Fibroblast of lung (primary cell): ENCODE measurements at regions not wholly inside any gene's neighbourhood (a gene's known extent, or its start where the extent isn't known, plus 50 kb on each side); places are given as distances from the start of the nearest gene placed in this dataset.

Experiments used
- DNase-seq, 2 donors: peaks; one replicate each; pipeline versions ENCODE4 v3.0.0 to v3.0.0-alpha.2; 2010; ENCODE audit warnings: low read depth in 2 of 2
- H2AFZ ChIP-seq: 2 replicates; pipeline ENCODE4 v1.5.1; 2012; ENCODE audit warnings: low read length, control low read depth, inconsistent platforms
- H3K27ac ChIP-seq: 2 replicates; pipeline ENCODE4 v1.5.1; 2011; ENCODE audit warnings: low read length, control low read depth; ENCODE audit not compliant: insufficient read depth
- H3K27me3 ChIP-seq: 2 replicates; pipeline ENCODE4 v1.5.1; 2011; ENCODE audit warnings: mild to moderate bottlenecking, low read length; ENCODE audit not compliant: control insufficient read depth, insufficient read depth
- H3K36me3 ChIP-seq: 2 replicates; pipeline ENCODE4 v1.5.1; 2011; ENCODE audit warnings: low read length; ENCODE audit not compliant: control insufficient read depth, insufficient read depth
- H3K4me1 ChIP-seq: 2 replicates; pipeline ENCODE4 v1.5.1; 2011; ENCODE audit warnings: low read length; ENCODE audit not compliant: control insufficient read depth, insufficient read depth; ENCODE audit errors: extremely low read depth
- H3K4me2 ChIP-seq: 2 replicates; pipeline ENCODE4 v1.5.1; 2011; ENCODE audit warnings: low read length, control low read depth; ENCODE audit not compliant: insufficient read depth; ENCODE audit errors: extremely low read depth
- H3K4me3 ChIP-seq, 4 experiments: fragments of 200-600 bp in 1 of 4; sonication (generic) in 1 of 4; replicated peaks in 1 of 4; 2 replicates each; pipeline ENCODE4 v1.5.1; 2011 to 2016; ENCODE audit warnings: low read length in 4 of 4, low read depth in 3 of 4, mild to moderate bottlenecking in 3 of 4, control low read depth in 2 of 4, inconsistent platforms in 1 of 4, mixed read lengths in 1 of 4; ENCODE audit not compliant: insufficient read depth in 1 of 4; ENCODE audit errors: control extremely low read depth in 1 of 4
- H3K79me2 ChIP-seq: 2 replicates; pipeline ENCODE4 v1.5.1; 2012; ENCODE audit warnings: mild to moderate bottlenecking, low read length, inconsistent platforms; ENCODE audit not compliant: control insufficient read depth, insufficient read depth
- H3K9ac ChIP-seq: 2 replicates; pipeline ENCODE4 v1.5.1; 2011; ENCODE audit warnings: mild to moderate bottlenecking, low read length, control low read depth; ENCODE audit not compliant: insufficient read depth
- H3K9me3 ChIP-seq: 2 replicates; pipeline ENCODE4 v1.5.1; 2012; ENCODE audit warnings: low read depth, low read length; ENCODE audit not compliant: control insufficient read depth, insufficient read depth
- H4K20me1 ChIP-seq: 2 replicates; pipeline ENCODE4 v1.5.1; 2011; ENCODE audit warnings: low read length; ENCODE audit not compliant: control insufficient read depth, insufficient read depth; ENCODE audit errors: extremely low read depth
- EZH2 ChIP-seq: IDR thresholded peaks from 2 replicates; pipeline ENCODE4 v1.5.1; 2012; ENCODE audit warnings: low read length, control low read depth, mild to moderate bottlenecking; ENCODE audit errors: missing control alignments
- TF ChIP-seq, protein P1 (sequence below), 2 donors: IDR thresholded peaks in 1 of 2; conservative IDR thresholded peaks in 1 of 2; 1 replicate in 1 of 2; 2 replicates in 1 of 2; pipeline ENCODE4 v1.5.1; 2011 to 2012; ENCODE audit warnings: low read length in 2 of 2, control low read depth in 1 of 2, inconsistent platforms in 1 of 2, low read depth in 1 of 2, mild to moderate bottlenecking in 1 of 2

DNA sequence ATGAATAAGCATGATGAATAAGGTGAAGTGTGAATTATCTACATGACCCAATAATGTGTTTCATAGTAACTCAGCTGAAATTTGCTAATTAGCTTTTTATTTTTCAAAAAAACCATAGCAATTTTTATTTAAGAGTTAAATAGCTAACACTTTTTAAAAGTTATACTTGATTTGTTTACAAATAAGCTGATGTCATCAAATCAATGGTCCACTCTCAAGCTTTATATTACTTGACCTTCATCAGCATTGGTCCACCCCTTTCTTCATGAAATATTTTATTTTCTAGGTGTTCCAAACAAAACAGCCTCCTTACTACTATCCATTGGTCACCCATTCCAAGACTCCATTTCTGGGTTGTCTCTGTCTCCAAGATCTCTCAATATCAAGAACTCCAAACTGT, 649.0 kb upstream of the TENM3 start:
- Histone ChIP-seq H3K9ac (no peak overlapping the region), H3K27ac (no peak overlapping the region), H4K20me1 (no peaks in the 10 kb centered on the region), H3K36me3 (no peaks in the 10 kb centered on the region), H3K4me1 (no peaks in the 10 kb centered on the region), H3K9me3 (no peaks in the 10 kb centered on the region), H3K4me3 (no peak overlapping the region), H2AFZ (no peak overlapping the region), H3K4me2 (no peak overlapping the region), H3K79me2 (no peaks in the 10 kb centered on the region), H3K27me3 (no peaks in the 10 kb centered on the region)
- TF ChIP-seq, protein P1, sequence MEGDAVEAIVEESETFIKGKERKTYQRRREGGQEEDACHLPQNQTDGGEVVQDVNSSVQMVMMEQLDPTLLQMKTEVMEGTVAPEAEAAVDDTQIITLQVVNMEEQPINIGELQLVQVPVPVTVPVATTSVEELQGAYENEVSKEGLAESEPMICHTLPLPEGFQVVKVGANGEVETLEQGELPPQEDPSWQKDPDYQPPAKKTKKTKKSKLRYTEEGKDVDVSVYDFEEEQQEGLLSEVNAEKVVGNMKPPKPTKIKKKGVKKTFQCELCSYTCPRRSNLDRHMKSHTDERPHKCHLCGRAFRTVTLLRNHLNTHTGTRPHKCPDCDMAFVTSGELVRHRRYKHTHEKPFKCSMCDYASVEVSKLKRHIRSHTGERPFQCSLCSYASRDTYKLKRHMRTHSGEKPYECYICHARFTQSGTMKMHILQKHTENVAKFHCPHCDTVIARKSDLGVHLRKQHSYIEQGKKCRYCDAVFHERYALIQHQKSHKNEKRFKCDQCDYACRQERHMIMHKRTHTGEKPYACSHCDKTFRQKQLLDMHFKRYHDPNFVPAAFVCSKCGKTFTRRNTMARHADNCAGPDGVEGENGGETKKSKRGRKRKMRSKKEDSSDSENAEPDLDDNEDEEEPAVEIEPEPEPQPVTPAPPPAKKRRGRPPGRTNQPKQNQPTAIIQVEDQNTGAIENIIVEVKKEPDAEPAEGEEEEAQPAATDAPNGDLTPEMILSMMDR (conservative IDR thresholded peaks at IDR 0.05 in 1 of 2, IDR thresholded peaks at IDR 0.05 in 1 of 2; ENCODE audit: low read depth in 1 of 2, low read length in 2 of 2): no peak
- no peak for TF ChIP-seq EZH2
- DNase-seq: no peak

- Histone ChIP-seq H3K36me3 (no peaks in the 10 kb centered on the region), H3K4me3 (no peak overlapping the region), H3K4me2 (no peak overlapping the region), H3K27ac (no peak overlapping the region), H3K9me3 (no peaks in the 10 kb centered on the region), H3K4me1 (no peaks in the 10 kb centered on the region), H2AFZ (no peak overlapping the region), H3K79me2 (no peaks in the 10 kb centered on the region), H3K9ac (no peak overlapping the region), H4K20me1 (no peaks in the 10 kb centered on the region), H3K27me3 (no peaks in the 10 kb centered on the region)
- no peak for DNase-seq
- TF ChIP-seq, protein P1 (conservative IDR thresholded peaks at IDR 0.05 in 1 of 2, IDR thresholded peaks at IDR 0.05 in 1 of 2; ENCODE audit: low read depth in 1 of 2, low read length in 2 of 2): no peak
- TF ChIP-seq EZH2: no peak
Observed at GRCh38 chr4:181595716-181596115, 647.5 kb upstream of the TENM3 start.

DNA sequence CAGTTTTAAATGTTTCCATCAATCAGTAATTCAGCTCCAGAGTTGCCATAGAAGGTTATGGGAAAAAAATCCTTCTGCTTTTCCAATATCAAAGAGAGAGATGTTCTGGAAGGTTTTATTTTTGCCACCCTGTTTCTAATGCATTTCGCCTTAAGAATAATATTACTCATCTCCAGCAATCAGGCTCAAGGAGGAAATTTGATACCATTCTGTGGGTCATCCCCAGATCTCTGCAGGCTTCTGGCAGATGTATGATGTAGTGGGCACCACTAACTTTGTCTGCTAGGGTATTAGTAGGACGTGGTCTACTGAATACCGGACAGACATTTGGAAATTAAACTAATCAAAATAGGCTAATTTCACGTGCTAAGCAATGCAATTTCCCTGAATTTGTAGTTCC, 645.4 kb upstream of the TENM3 start:
- TF ChIP-seq, protein P1 (conservative IDR thresholded peaks at IDR 0.05 in 1 of 2, IDR thresholded peaks at IDR 0.05 in 1 of 2; ENCODE audit: low read depth in 1 of 2, low read length in 2 of 2): no peak
- no peak for TF ChIP-seq EZH2
- peak; percentile 37 to 80 for DNase-seq
- Histone ChIP-seq H3K27ac (no peak overlapping the region), H3K4me2 (no peak overlapping the region), H3K36me3 (no peaks in the 10 kb centered on the region), H3K27me3 (no peaks in the 10 kb centered on the region), H3K79me2 (no peaks in the 10 kb centered on the region), H4K20me1 (no peaks in the 10 kb centered on the region), H2AFZ (no peak overlapping the region), H3K9me3 (no peaks in the 10 kb centered on the region), H3K4me3 (no peak overlapping the region), H3K9ac (no peak overlapping the region), H3K4me1 (no peaks in the 10 kb centered on the region)
